HG03108 (cell line): ENCODE measurements at regions not wholly inside any gene's neighbourhood (a gene's known extent, or its start where the extent isn't known, plus 50 kb on each side); places are given as distances from the start of the nearest gene placed in this dataset.

Experiments
- ATAC-seq: cut with Tn5 transposase; IDR thresholded peaks from one replicate; pipeline ENCODE4 v1.9.1; 2021; ENCODE audit warnings: moderate library complexity; ENCODE audit not compliant: unreplicated experiment

DNA sequence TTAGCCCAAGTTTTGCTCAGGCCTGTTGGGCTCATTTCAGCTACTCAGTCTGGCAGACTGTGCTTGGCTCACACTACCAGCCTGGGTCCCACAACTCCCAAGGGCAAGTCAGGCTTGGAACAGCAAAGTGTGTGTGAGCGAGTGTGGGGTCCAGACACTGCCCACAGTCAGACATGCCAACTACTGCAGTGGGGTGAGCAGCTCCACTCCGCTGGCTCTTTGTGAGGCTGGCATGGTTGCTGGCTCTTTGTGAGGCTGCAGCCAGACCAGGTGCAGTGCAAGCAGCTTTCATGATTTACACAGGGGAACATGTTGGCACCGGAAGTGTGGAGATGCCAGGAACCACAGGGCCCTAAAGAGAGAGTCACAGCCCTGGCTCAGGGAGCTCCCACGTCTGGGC lies 606.7 kb upstream of the FAM174A start:
- ATAC-seq = no peak

DNA sequence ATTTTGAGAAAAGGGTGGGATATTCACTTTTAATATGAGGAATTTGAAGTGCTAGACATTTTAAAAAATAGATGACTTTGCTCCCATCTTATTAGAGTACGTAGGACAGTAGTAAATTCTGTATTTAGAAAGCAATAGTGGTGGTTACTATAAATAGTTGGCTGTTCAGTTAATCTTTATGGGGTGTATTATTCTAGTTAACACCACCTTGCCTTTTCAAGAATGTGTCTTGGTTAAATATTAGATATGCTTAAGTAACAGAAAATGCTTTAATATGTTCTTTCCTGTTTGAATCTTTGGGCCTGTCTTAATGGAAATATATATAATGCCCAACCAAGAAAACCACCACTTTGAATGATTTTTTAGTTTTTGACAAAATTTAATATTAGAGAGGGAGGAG lies 608.7 kb upstream of the FAM174A start:
- peak; percentile 88 for ATAC-seq

DNA sequence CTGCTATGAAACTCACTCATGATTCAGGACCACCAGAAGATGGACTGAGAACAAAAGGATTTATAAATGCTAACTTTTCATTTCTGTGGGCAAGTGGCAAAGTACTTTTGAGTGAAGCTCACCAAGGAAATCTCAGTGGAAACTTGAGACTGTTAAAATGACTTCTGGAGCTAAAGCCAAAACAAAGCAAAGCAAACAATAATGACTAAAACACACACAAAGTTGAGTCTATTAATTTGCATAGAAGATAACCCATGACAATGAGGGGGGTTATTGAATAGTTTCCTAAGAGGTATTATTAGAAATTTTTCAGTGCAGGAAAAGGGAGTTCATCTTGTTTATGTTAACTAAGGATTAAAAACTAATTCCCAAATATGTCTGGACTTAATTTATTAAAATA lies 612.8 kb upstream of the FAM174A start:
- no peak for ATAC-seq

DNA sequence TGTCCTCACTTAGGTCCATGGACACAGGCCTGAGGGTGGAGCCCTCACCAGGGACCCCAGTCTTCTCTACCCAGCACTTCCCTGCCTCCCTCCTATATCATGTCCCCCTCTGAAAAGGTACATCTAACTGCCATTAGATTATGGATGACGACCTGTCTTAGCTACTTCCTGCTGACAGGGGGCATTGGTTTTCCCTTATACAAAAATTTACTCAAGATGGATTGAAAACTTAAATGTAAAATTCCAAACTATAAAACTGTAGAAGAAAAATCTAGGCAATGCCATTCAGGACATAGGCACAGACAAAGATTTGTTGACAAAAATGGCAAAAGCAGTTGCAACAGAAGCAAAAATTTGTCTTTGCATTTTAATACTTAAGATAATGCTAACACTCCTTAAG lies 623.2 kb upstream of the FAM174A start:
- ATAC-seq = no peak

DNA sequence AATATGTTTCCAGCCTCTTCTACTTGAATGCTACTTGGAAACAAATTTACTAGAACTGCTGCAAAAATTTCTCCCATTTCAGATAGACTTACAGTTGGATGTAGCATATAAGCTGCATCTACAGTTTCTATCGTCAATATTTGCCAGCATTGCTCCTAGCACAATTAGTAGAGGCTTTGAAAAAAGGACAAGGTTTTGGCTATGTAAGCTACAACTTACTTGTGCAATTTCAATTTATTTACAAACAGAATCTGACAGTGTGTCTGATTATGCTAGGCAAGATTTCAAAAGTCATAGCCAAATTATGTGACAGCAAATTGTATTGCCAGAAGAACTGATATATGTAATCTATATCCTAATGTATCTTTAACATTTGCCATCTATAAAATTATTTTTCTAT lies 628.4 kb upstream of the FAM174A start:
- no peak for ATAC-seq

DNA sequence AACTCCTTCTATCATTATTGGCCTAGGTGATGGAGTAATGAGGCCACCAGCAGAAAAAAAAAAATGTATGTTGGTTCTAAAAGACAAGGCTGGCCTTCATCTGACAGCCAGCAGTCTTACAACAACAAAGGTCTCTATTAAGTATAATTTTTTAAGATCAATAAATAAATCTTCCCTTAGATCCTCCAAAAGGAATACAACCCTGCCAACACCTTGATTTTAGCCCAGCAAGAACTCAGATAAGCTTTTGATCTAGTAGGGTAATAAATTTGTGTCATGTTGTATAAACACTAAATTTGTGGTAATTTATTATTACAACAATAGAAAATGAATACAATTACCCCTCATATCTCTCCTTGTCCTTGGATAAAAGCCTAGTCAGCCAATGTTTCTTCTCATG lies 633.2 kb upstream of the FAM174A start:
- ATAC-seq = no peak

DNA sequence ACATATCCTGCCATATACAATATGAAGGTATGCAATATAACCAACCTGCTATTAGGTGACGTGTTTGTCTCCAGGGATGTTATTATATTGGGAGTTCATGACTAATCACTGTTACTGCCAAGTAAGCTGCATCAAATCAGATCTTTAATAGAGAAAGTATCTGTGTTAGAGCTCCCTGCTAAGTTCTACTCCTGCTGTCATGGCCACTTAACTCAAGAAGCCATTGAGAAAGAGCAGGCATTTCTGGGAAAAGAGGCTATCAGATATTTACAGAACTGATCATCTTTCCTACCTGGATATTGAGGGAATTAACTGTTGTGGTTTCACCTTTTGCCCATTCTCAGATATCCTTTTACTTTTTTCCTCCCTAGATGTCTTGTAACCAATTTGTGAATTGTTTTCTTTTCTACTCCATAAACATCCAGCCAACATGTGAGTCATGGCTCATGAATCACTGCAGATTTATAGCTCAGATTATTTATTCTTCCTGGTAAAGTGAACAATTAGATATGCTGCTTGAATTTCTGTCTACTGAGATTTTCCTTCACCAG lies 634.8 kb upstream of the FAM174A start:
- ATAC-seq = no peak

DNA sequence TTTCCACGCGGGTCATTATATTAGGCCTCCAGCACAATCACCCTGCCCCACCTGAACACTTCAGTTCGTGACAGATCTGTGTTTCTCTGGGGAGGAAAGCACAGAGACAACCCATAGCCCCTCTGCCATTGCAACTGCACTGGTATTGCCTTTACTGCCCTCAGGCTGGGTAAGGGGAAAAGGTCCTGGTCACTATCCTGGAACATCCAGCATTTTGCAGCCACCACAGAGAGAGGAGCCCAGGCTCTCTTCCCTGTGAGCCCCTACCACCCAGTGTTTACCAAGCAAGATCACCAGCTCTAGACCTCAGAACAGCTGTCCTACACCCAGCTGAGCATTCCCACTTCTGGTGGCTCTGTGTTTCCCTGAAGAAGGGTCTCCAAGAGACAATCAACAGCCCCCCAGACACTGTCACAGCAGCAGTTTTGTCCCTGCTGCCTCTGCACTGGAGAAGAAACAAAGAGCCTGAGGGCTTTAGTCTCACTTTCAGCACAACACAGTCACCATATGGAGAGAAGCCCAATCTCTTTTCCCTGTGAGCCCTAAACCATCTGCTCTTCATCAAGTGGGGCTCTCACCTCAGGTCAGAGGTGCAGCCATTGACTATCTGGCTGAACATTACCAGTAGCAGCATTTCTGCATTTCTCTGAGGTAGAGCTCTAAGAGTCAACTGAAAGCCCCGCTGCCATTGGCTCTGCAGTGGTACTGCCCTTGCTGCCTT lies 655.2 kb upstream of the FAM174A start:
- ATAC-seq = no peak

DNA sequence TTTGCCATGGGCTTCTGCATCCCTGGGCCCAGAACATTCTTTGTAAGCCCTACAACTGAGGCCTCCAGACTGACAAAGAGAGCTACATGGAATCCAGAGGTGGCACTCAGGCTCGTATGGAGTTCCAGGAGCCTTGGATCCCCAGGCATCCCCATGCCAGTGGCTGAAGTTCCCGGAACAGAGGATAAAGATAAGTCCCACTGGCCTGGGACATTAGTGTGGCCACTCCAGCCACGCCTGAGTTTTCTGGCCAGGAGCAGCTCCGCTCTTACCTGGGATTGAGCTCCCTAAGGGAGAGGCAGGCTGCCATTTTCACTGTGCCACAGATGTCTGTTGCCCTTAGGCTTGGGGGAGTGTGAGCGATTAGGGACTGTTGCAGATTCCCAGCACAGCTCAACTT lies 656.3 kb upstream of the FAM174A start:
- ATAC-seq = no peak

DNA sequence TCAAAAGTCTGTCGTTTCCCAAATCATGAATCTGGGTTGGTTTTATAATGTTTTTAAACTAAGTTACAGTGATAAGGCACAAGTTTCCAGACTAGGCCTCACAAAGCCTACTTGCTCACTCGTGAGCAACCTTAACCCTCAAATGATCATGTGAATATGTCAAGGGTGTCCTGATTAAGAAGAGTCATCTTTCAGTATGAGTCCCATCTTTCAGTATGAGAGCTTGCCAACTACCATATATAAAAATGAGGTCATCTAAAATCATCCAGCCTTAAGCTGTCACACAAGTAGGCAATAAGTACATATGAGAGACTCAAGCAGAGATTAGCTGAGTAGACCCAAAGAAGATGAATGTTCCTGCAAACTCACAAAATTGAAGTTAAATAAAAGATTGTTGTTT lies 668.4 kb upstream of the FAM174A start:
- peak; percentile 65 for ATAC-seq

DNA sequence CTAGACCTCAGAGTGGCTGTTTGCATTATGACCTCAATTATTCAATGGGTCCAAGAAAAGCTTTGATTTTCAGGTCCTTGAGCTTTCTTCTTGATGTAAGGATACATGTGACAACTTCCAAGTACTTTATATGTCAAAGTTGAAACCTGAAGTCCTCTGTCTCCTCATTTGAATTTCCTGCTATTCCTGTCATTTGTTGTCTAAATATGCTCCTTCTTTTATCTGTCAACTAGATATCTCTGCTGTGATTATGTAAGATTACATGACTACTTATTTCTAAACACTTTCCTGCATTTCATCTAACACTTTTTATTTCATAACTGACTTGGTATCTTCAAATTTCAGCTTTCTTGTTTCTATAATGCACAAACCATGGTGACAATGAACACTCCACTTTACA lies 670.0 kb upstream of the FAM174A start:
- ATAC-seq = no peak

DNA sequence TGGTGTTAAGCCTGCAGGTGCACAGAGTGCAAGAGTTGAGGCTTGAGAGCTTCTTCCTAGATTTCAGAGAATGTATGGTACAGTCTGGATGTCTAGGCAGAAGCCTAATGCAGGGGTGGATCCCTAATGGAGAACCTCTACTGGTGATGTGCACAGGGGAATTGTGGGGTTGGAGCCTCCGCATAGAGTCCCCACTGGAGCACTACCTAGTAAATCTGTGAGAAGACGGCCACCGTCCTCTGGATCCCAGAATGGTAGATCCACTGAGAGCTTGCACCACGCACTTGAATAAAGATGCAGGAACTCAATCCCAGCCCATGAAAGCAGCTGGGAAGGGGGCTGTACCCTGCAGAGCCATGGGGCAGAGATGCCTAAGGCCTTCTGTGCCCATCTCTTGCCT lies 699.4 kb upstream of the FAM174A start:
- no peak for ATAC-seq

DNA sequence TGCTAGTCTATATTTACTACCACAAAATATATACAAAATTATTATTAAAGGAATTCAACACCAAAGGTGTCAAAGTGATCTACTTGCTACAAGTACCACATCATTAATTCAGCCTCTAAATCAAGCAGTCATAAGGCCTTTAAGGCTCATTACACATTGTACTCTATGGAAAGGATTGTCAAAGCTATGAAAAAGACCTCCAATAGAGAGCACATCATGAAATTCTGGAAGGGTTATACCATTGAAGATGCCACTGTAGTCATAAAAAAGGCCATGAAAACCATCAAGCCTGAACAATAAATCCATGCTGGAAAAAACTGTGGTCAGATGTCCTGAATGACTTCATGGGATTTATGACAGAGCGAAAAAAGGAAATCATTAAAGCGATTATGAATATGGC lies 708.0 kb upstream of the FAM174A start:
- no peak for ATAC-seq

DNA sequence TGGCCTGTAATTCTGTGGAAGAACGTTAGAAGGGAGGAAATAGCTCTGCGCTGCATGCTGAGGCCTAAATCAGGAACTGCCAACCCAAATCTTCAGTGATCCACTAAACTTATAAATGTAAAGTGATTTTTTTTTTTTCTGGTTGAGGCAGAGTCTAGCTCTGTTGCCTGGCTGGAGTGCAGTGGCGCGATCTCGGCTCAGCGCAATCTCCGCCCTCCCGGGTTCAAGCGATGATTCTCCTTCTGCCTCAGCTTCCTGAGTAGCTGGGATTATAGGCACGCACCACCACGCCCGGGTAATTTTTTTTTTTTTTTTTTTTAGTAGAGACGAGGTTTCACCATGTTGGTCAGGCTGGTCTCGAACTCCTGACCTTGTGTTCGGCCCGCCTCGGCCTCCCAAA lies 717.4 kb upstream of the FAM174A start:
- ATAC-seq = no peak

DNA sequence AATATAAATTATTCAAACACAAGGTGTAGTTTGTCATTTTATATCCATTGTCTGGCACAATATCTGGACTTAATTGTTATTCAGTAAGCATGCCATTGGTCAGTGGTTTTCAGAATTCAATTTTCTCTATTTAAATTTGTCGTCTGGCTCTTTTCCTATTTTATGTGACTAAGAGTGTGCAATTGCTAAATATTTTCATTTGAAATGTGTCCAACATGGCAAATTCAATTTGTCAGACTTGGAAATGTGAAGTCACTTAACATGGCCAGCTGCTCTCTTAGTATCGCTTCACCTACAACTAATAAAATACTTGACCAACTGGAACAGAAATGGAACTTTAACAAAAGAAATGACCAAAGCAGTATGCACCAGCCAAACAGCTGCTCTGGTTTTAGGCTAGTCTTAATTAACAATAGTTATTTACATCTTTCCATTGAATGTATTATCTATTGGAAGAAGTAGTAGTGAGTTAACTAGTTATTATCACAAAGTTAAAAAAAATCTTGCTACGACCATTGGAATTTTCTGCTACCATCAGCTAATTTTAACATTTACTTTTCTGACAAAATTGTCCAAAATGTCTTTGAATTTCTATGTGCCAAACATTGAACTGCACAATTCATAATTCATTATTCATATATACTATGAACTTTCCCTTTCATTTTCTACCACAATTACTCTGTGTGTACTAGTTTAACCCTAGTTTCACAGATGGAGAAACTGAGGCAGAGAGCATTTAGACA lies 720.7 kb upstream of the FAM174A start:
- ATAC-seq = no peak

DNA sequence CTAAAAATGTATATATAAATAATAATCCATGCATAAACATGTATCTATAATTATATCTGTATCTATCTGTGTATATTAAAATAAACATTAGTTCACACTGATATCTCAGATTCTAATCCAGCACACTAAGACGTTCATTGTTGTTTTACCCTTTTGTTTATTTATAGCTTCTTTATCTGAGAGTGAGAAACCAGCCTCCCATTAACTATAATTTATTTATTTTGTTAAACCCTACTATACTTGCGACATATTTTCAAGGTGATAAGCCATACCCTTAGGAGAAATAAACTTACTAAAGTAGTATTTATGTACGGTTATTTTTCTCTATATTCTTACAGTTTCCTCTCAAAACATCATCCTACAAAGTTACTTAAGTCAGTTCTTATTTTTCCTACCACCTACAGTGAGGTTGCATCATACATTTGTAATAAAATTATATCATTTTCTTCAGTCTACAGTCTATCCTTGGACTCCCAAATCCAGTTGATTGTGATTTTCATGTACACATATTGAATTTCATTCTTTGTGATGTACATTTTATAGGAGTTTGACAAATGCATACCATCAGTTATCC lies 726.4 kb upstream of the FAM174A start:
- ATAC-seq = no peak

DNA sequence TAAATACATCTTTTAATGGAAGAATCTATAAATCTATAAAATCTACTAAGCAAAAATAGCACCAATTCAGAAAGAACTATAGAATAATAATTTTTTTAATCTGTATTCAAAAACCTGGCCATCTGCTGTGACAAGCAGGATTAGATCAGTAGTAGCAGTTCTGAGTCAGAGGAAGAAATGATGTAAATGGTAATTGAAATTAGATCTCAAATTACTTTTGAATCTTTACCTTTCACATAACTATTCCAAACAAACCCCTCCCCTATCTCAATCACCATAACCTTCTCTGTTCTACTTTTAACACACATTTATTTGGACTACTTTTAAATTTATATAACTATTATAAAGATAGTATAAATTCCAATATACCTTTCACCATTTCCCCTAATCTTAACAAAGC lies 727.8 kb upstream of the FAM174A start:
- no peak for ATAC-seq

DNA sequence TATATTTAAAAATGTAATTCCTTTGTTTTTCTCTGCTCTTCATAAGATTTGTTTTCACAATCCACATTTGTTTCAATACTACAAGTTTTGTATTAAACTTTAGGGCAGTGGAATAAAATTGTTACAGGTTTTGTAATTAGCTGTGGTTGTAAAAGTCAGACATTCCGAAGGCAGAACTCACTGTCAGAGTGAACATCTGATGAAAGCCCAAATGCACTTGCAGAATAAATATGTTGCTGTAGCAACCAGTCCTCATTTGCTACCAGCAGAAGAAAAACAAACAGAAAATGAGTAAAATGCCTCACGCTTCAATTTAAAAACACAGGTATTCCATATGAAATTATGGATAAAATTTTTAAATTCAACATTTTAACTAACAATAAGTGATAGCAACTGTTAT lies 740.1 kb upstream of the FAM174A start:
- no peak for ATAC-seq

DNA sequence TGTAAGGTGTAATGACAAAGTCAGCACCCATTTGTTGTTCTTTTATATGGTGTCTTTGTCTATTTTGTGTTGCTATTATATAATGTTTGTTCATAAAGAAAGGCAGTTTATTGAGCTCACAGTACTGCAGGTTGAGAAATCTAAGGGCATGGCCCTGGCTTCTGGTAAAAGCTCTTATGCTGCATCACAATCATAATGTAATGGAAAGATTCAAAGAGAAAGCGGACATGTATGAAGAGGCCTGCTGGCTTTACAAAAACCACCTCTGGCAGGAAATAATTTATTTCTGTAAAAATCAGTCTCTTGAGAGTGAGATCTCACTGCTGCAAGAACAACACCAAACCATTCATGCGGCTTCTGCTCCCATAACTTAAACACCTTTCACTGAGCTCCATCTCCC lies 746.7 kb upstream of the FAM174A start:
- no peak for ATAC-seq

DNA sequence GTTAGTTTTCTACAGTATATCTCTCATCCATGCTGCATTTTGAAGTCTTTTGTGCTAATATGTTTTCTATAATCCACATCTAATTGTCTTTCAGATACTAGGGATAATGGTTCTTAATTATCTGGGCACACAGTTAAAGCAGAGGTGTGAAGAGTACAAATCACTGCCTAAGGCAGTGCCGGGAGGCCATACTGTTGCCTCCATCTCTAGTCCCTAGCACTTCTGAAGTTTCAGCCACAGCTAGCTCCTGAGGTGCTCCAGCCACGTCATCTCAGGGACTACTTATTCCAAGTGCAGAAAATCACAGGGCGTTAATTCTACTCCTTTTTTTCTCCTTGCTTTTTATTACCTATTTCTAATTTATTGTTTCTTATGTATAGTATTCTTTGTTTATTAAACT lies 760.0 kb upstream of the FAM174A start:
- no peak for ATAC-seq

DNA sequence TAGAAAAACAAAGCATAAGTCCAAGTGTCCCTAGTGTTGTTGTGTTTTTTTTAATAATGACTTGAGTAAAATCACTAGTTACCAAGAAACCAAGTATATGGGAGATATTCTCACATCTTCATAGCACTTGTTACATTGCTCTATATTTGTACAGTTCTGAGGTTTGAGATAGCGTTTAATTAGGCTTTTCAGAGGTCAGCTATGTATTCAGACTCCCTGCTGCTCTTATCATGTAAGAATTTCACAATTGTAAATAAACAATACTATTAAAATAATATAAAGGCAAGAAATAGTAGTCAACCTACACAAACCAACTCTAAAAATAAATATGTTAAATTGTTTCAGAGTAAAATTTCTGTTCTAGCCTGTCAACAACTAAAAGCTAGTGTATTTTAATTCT lies 761.9 kb upstream of the FAM174A start:
- ATAC-seq = no peak

DNA sequence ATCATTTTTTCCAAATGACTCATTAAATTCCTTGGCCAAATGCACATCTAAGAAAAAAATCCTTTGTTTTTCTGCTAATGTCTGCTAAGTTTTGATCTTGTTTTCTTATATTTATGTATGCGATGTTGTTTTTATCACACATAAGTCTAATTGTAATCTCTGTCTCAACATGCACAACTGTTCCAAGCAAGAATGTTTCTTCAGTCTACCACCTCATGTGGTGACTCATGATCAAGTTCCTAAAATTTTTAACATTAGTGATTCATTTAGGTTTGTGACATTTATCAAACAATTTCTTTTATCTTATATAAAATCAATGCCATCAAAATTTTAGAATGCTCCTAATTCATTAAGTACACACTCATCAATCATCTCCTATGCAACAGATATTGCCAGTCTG lies 763.9 kb upstream of the FAM174A start:
- ATAC-seq = no peak
